ENCODE measurements at regions not wholly inside any gene's neighbourhood (a gene's known extent, or its start where the extent isn't known, plus 50 kb on each side); places are given as distances from the start of the nearest gene placed in this dataset.

DNA sequence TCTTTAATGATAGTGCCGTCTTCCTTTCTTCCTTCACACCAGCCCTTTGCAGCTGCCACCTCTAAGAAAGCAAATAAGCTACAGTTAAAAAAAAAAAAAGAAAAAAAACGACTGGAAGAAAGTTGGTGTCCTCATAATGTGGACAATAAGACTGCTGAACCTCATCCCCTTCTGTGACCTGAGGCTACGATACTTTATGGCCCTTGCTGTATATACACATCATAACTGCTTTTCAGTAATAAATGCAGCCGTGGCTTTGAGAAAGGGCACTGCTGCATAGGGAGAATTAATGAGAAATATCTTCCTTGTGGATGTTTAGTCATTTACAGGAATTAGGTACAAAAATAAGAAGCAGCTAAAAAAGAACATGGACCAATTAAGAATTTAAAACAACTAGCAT, 333.8 kb upstream of the ADGRL2 start:
- Histone ChIP-seq H3K4me2 (ENCODE audit: low read length) (no peak overlapping the region), H3K36me3 (ENCODE audit: insufficient read depth, low read length) (no peaks in the 10 kb centered on the region), H3F3A (ENCODE audit: insufficient read depth, low read length) (no peaks in the 10 kb centered on the region), H2AFZ (ENCODE audit: low read length) (no peak overlapping the region), H3K4me3 (ENCODE audit: low read depth, low read length, poor library complexity, severe bottlenecking) (no peak overlapping the region), H3K9me2 (ENCODE audit: low read depth, low read length) (no peaks in the 10 kb centered on the region), H3K27ac (ENCODE audit: low read depth, low read length, poor library complexity, severe bottlenecking) (no peak overlapping the region), H3K79me2 (ENCODE audit: insufficient read depth, low read length) (no peaks in the 10 kb centered on the region), H3K9ac (ENCODE audit: low read length) (no peak overlapping the region), H3K9me3 (ENCODE audit: low read length) (no peaks in the 10 kb centered on the region), H4K20me1 (ENCODE audit: insufficient read depth, low read length) (no peaks in the 10 kb centered on the region), H3K4me1 (ENCODE audit: insufficient read depth, low read length, severe bottlenecking) (no peaks in the 10 kb centered on the region), H3K27me3 (ENCODE audit: insufficient read depth, low read length) (no peaks in the 10 kb centered on the region)
- TF ChIP-seq, protein P1, sequence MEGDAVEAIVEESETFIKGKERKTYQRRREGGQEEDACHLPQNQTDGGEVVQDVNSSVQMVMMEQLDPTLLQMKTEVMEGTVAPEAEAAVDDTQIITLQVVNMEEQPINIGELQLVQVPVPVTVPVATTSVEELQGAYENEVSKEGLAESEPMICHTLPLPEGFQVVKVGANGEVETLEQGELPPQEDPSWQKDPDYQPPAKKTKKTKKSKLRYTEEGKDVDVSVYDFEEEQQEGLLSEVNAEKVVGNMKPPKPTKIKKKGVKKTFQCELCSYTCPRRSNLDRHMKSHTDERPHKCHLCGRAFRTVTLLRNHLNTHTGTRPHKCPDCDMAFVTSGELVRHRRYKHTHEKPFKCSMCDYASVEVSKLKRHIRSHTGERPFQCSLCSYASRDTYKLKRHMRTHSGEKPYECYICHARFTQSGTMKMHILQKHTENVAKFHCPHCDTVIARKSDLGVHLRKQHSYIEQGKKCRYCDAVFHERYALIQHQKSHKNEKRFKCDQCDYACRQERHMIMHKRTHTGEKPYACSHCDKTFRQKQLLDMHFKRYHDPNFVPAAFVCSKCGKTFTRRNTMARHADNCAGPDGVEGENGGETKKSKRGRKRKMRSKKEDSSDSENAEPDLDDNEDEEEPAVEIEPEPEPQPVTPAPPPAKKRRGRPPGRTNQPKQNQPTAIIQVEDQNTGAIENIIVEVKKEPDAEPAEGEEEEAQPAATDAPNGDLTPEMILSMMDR (IDR thresholded peaks at IDR 0.05; ENCODE audit: low read length), result no peak
- no peak for TF ChIP-seq EZH2 (IDR thresholded peaks at IDR 0.05; ENCODE audit: borderline replicate concordance, low read length)

DNA sequence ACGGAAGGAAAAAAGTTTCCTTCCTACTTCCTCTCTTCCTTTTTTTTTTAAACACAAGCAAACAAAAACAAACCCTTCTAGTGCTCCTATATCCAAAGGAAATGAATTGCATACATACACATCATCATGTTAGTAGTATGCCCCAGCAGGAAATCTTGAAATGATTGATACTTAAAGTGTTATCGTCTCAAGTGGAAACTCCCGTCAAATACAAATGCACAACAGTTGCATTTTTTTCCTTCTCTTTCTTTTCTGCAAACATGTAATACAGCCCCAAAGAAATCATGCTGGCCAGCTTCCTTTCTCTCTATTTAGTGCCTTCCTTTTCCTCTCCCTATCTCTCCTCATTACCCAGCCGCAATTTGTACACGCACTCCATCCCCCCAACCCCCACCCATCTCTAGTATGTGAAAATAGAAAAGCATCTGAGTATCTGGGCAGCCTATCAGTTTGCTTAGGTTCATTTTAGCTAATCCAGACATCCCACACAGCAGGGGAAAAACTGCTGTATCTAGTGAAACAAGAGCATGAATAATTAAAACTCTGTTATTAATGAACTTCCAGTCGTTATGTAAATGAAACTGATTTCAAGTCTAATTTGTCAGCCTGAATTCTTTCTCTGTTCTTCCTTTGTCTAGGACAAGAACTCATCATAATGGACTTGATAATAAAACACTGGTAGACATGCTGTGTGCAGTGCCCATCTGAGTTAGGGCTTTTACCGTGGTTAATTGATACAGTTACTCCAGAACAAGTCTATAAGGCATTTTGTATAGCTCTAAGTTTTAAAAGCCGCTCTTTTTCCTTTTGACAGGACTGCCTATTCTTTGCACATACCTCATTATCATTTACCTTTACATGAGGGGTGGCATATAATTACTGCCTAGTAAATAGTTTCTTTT, 336.5 kb upstream of the ADGRL2 start:
- Histone ChIP-seq H4K20me1 (ENCODE audit: insufficient read depth, low read length) (no peaks in the 10 kb centered on the region), H3K9me2 (ENCODE audit: low read depth, low read length) (no peaks in the 10 kb centered on the region), H3K36me3 (ENCODE audit: insufficient read depth, low read length) (no peaks in the 10 kb centered on the region), H3K9ac (ENCODE audit: low read length) (no peak overlapping the region), H3K4me2 (ENCODE audit: low read length) (no peak overlapping the region), H3K4me1 (ENCODE audit: insufficient read depth, low read length, severe bottlenecking) (no peaks in the 10 kb centered on the region), H3K27ac (ENCODE audit: low read depth, low read length, poor library complexity, severe bottlenecking) (no peak overlapping the region), H3K4me3 (ENCODE audit: low read depth, low read length, poor library complexity, severe bottlenecking) (no peak overlapping the region), H3K9me3 (ENCODE audit: low read length) (no peaks in the 10 kb centered on the region), H3K79me2 (ENCODE audit: insufficient read depth, low read length) (no peaks in the 10 kb centered on the region), H3F3A (ENCODE audit: insufficient read depth, low read length) (no peaks in the 10 kb centered on the region), H2AFZ (ENCODE audit: low read length) (no peak overlapping the region), H3K27me3 (ENCODE audit: insufficient read depth, low read length) (no peaks in the 10 kb centered on the region)
- TF ChIP-seq, protein P1 (IDR thresholded peaks at IDR 0.05; ENCODE audit: low read length), result no peak
- TF ChIP-seq EZH2 (IDR thresholded peaks at IDR 0.05; ENCODE audit: borderline replicate concordance, low read length), result no peak

DNA sequence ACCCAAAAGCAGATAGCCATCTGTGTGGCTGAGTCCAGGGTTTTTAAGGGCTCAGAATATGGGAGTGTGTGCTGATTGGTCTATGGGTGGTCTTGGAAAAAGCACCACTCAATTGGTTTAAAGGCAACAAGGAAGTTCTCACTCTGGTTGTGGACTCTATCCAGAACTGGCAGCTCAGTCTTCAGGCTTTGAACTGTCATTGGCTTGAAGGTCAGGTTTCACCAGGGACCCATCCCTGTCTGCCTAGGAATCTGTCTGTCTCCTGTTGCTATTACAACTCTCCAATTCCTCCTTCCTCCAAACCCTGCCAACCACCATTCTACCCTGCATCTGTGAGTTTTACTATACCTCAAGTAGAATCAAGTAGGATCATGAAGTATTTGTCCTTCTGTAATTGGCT, 341.7 kb upstream of the ADGRL2 start:
- no peaks in the 10 kb centered on the region for H4K20me1 ChIP-seq (ENCODE audit: insufficient read depth, low read length)
- no peaks in the 10 kb centered on the region for H3K9me2 ChIP-seq (ENCODE audit: low read depth, low read length)
- TF ChIP-seq EZH2 (IDR thresholded peaks at IDR 0.05; ENCODE audit: borderline replicate concordance, low read length), result no peak
- TF ChIP-seq, protein P1 (IDR thresholded peaks at IDR 0.05; ENCODE audit: low read length), result no peak
- H3K9ac ChIP-seq (ENCODE audit: low read length), result no peak overlapping the region
- H3K79me2 ChIP-seq (ENCODE audit: insufficient read depth, low read length), result no peaks in the 10 kb centered on the region
- no peaks in the 10 kb centered on the region for H3K4me1 ChIP-seq (ENCODE audit: insufficient read depth, low read length, severe bottlenecking)
- H2AFZ ChIP-seq (ENCODE audit: low read length), result no peak overlapping the region
- H3K36me3 ChIP-seq (ENCODE audit: insufficient read depth, low read length), result no peaks in the 10 kb centered on the region
- no peak overlapping the region for H3K4me2 ChIP-seq (ENCODE audit: low read length)
- no peaks in the 10 kb centered on the region for H3F3A ChIP-seq (ENCODE audit: insufficient read depth, low read length)
- no peak overlapping the region for H3K4me3 ChIP-seq (ENCODE audit: low read depth, low read length, poor library complexity, severe bottlenecking)
- no peaks in the 10 kb centered on the region for H3K9me3 ChIP-seq (ENCODE audit: low read length)
- no peak overlapping the region for H3K27ac ChIP-seq (ENCODE audit: low read depth, low read length, poor library complexity, severe bottlenecking)
- no peaks in the 10 kb centered on the region for H3K27me3 ChIP-seq (ENCODE audit: insufficient read depth, low read length)
